OCI-LY7 (cell line): ENCODE measurements at regions not wholly inside any gene's neighbourhood (a gene's known extent, or its start where the extent isn't known, plus 50 kb on each side); places are given as distances from the start of the nearest gene placed in this dataset.

ENCODE experiments used
- BruUV-seq: library from RNA; stranded (reverse); fragments of 400-500 nt; replicated peaks from 2 replicates; lab custom pipeline; 2021; lab: Mats Ljungman, UMichigan
- CTCF ChIA-PET: fragments of 300-600 bp; sonication (Branson Sonifier 250); formaldehyde crosslinking; loops from one replicate; lab custom pipeline; 2022; ENCODE audit warnings: antibody characterized with exemption; ENCODE audit not compliant: unreplicated experiment; lab: Charles Lee
- POLR2A ChIA-PET: fragments of 300-600 bp; sonication (Branson Sonifier 250); formaldehyde crosslinking; loops from one replicate; lab custom pipeline; 2022; ENCODE audit warnings: antibody characterized with exemption; lab: Charles Lee
- DNase-seq: peaks from one replicate; pipeline ENCODE4 v3.0.0-alpha.2; 2015; ENCODE audit warnings: low spot score
- H2AFZ ChIP-seq: fragments of 200-600 bp; sonication (generic), shearing (Covaris generic); 2 replicates; pipeline ENCODE4 v1.6.1; 2014; ENCODE audit warnings: mild to moderate bottlenecking, antibody characterized with exemption, low read length, moderate library complexity
- H3K27ac ChIP-seq: fragments of 200-600 bp; sonication (generic); 2 replicates; pipeline ENCODE4 v1.5.1; 2014; ENCODE audit warnings: mixed run types, low read depth, mild to moderate bottlenecking, moderate library complexity, low read length, inconsistent platforms; ENCODE audit not compliant: poor library complexity, severe bottlenecking
- H3K36me3 ChIP-seq: fragments of 200-600 bp; sonication (generic); 2 replicates; pipeline ENCODE4 v1.6.1; 2014; ENCODE audit warnings: mild to moderate bottlenecking, antibody characterized with exemption, low read length, moderate library complexity, mixed read lengths; ENCODE audit not compliant: insufficient read depth
- H3K4me1 ChIP-seq: fragments of 200-600 bp; sonication (generic); 2 replicates; pipeline ENCODE4 v1.5.1; 2014; ENCODE audit warnings: mild to moderate bottlenecking, low read length; ENCODE audit not compliant: insufficient read depth, poor library complexity, severe bottlenecking
- H3K4me2 ChIP-seq: fragments of 200-600 bp; sonication (generic); 2 replicates; pipeline ENCODE4 v1.6.1; 2014; ENCODE audit warnings: mild to moderate bottlenecking, low read length
- H3K4me3 ChIP-seq: fragments of 200-600 bp; sonication (generic); 2 replicates; pipeline ENCODE4 v1.5.1; 2014; ENCODE audit warnings: mild to moderate bottlenecking, low read depth, low read length; ENCODE audit not compliant: poor library complexity, severe bottlenecking
- H3K79me2 ChIP-seq: fragments of 200-600 bp; sonication (generic); 2 replicates; pipeline ENCODE4 v1.6.1; 2016; ENCODE audit warnings: low read depth, mild to moderate bottlenecking, low read length, moderate library complexity, mixed read lengths; ENCODE audit not compliant: insufficient read depth
- H3K9me2 ChIP-seq: fragments of 200-600 bp; sonication (generic); 2 replicates; pipeline ENCODE4 v1.6.1; 2016; ENCODE audit warnings: mild to moderate bottlenecking, low read length, mixed read lengths; ENCODE audit not compliant: insufficient read depth
- H3K9me3 ChIP-seq: fragments of 200-600 bp; sonication (generic); 2 replicates; pipeline ENCODE4 v1.6.1; 2014; ENCODE audit warnings: mild to moderate bottlenecking, mixed run types, low read length, mixed read lengths
- H4K20me1 ChIP-seq: fragments of 200-600 bp; sonication (generic); 2 replicates; pipeline ENCODE4 v1.6.1; 2014; ENCODE audit warnings: mild to moderate bottlenecking, antibody characterized with exemption, low read length, moderate library complexity, mixed read lengths; ENCODE audit not compliant: insufficient read depth
- CTCF ChIP-seq: fragments of 200-600 bp; sonication (generic); conservative IDR thresholded peaks from 2 replicates; pipeline ENCODE4 v1.5.1; 2014; ENCODE audit warnings: mild to moderate bottlenecking, antibody characterized with exemption, low read length, moderate library complexity, mixed read lengths
- EZH2phosphoT487 ChIP-seq: fragments of 200-600 bp; sonication (generic); IDR thresholded peaks from 2 replicates; pipeline ENCODE4 v1.6.1; 2018; ENCODE audit warnings: low read depth, borderline replicate concordance, mild to moderate bottlenecking, mixed run types, antibody characterized with exemption, low read length, moderate library complexity, mixed read lengths
- intact Hi-C: fragments of 100-400 bp; cut with micrococcal nuclease; formaldehyde crosslinking; loops from one replicate; pipeline ENCODE4 v1.10.0; 2022; ENCODE audit not compliant: unreplicated experiment

GRCh38 chr5:58114324-58114723 lies 345.6 kb downstream of the PLK2 start:
- Histone ChIP-seq H3K4me3 (no peak overlapping the region), H3K9me2 (no peaks in the 10 kb centered on the region), H3K4me2 (no peak overlapping the region), H3K4me1 (no peaks in the 10 kb centered on the region), H3K27ac (no peak overlapping the region), H3K36me3 (no peaks in the 10 kb centered on the region), H2AFZ (no peak overlapping the region), H3K9me3 (no peaks in the 10 kb centered on the region), H3K79me2 (no peaks in the 10 kb centered on the region), H4K20me1 (no peaks in the 10 kb centered on the region)
- ChIA-PET POLR2A (no interaction called here), CTCF (no interaction called here)
- DNase-seq = no peak
- no peak for TF ChIP-seq EZH2phosphoT487
- no peak for TF ChIP-seq CTCF
- BruUV-seq = no TSS peak
- intact Hi-C loops = no loop called here

GRCh38 chr5:58113172-58113571 lies 346.7 kb downstream of the PLK2 start:
- Histone ChIP-seq H3K4me2 (no peak overlapping the region), H3K79me2 (no peaks in the 10 kb centered on the region), H3K36me3 (no peaks in the 10 kb centered on the region), H4K20me1 (no peaks in the 10 kb centered on the region), H2AFZ (no peak overlapping the region), H3K4me3 (no peak overlapping the region), H3K9me3 (no peaks in the 10 kb centered on the region), H3K9me2 (no peaks in the 10 kb centered on the region), H3K4me1 (no peaks in the 10 kb centered on the region), H3K27ac (no peak overlapping the region)
- BruUV-seq = no TSS peak
- intact Hi-C loops = no loop called here
- no peak for DNase-seq
- ChIA-PET CTCF (no interaction called here), POLR2A (no interaction called here)
- no peak for TF ChIP-seq CTCF
- no peak for TF ChIP-seq EZH2phosphoT487

GRCh38 chr5:58108511-58108910 lies 351.4 kb downstream of the PLK2 start:
- intact Hi-C loops = no loop called here
- no peaks in the 10 kb centered on the region for H3K36me3 ChIP-seq

More at GRCh38 chr5:58108511-58108910, 351.4 kb downstream of the PLK2 start:
- no peak for DNase-seq
- H2AFZ ChIP-seq = no peak overlapping the region
- BruUV-seq = no TSS peak
- H3K4me3 ChIP-seq = no peak overlapping the region
- TF ChIP-seq EZH2phosphoT487 (no peak), CTCF (no peak)
- H3K9me3 ChIP-seq = no peaks in the 10 kb centered on the region
- no peak overlapping the region for H3K4me2 ChIP-seq
- H3K9me2 ChIP-seq = no peaks in the 10 kb centered on the region
- H3K27ac ChIP-seq = no peak overlapping the region
- ChIA-PET POLR2A (no interaction called here), CTCF (no interaction called here)
- H3K4me1 ChIP-seq = no peaks in the 10 kb centered on the region
- no peaks in the 10 kb centered on the region for H3K79me2 ChIP-seq
- no peaks in the 10 kb centered on the region for H4K20me1 ChIP-seq
